OCI-LY7 (cell line): ENCODE measurements at regions not wholly inside any gene's neighbourhood (a gene's known extent, or its start where the extent isn't known, plus 50 kb on each side); places are given as distances from the start of the nearest gene placed in this dataset.

Source experiments
- EZH2phosphoT487 ChIP-seq: fragments of 200-600 bp; sonication (generic); IDR thresholded peaks from 2 replicates; pipeline ENCODE4 v1.6.1; 2018; ENCODE audit warnings: low read depth, borderline replicate concordance, mild to moderate bottlenecking, mixed run types, antibody characterized with exemption, low read length, moderate library complexity, mixed read lengths
- TF ChIP-seq, protein P1 (sequence below): fragments of 200-600 bp; sonication (generic); conservative IDR thresholded peaks from 2 replicates; pipeline ENCODE4 v1.5.1; 2014; ENCODE audit warnings: mild to moderate bottlenecking, antibody characterized with exemption, low read length, moderate library complexity, mixed read lengths

GRCh38 chr5:110842948-110843347 lies 104.1 kb downstream of the SLC25A46 start:
- TF ChIP-seq, protein P1, sequence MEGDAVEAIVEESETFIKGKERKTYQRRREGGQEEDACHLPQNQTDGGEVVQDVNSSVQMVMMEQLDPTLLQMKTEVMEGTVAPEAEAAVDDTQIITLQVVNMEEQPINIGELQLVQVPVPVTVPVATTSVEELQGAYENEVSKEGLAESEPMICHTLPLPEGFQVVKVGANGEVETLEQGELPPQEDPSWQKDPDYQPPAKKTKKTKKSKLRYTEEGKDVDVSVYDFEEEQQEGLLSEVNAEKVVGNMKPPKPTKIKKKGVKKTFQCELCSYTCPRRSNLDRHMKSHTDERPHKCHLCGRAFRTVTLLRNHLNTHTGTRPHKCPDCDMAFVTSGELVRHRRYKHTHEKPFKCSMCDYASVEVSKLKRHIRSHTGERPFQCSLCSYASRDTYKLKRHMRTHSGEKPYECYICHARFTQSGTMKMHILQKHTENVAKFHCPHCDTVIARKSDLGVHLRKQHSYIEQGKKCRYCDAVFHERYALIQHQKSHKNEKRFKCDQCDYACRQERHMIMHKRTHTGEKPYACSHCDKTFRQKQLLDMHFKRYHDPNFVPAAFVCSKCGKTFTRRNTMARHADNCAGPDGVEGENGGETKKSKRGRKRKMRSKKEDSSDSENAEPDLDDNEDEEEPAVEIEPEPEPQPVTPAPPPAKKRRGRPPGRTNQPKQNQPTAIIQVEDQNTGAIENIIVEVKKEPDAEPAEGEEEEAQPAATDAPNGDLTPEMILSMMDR, result no peak
- TF ChIP-seq EZH2phosphoT487, result no peak
